ENCODE measurements at regions not wholly inside any gene's neighbourhood (a gene's known extent, or its start where the extent isn't known, plus 50 kb on each side); places are given as distances from the start of the nearest gene placed in this dataset.
A peak's percentile ranks its signal among the peaks of the same experiment; 100 is the strongest.
"Not testable (repeated sequence)": the region's sequence is repeated elsewhere in the genome, so short reads cannot be mapped to it uniquely, and the experiment has no call there.

- DNase-seq = no peak
Measured at GRCh38 chr1:184851822-184852746, 97.4 kb upstream of the EDEM3 start.

DNA sequence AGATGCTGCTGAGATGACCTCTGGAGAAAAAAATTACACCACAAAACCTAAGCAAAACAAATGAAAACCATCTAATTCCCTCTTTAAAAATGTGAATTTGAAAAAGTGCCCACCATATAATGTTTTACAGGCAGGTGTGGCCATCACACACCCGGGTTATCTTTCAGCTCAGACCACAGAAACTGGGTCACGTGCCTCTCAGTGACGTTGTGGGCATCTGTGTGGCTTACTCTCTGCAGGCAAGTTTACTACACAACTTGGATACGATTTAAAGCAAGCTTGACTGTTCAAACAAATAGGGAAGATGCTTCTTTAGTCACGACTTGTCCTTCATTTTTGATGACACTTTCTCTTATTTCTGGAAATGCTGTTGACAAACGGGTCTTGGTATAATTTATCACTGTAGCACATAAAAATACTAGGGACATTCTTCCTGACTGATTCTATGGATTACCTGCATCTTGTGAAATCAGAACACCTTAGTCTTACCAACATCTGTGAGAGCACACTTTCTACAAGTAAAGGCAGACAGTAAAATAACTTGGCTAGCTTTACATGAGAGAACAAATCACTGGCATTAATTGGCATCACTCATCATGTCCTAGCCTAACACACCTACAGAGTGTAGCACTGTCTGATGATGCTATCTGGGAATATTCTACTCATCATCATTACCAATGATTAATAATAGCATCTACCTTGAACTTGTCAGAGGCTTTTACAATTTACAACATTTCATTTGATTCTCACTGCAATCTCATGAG, 89.3 kb upstream of the EDEM3 start:
- peak; percentile 65 for DNase-seq

DNA sequence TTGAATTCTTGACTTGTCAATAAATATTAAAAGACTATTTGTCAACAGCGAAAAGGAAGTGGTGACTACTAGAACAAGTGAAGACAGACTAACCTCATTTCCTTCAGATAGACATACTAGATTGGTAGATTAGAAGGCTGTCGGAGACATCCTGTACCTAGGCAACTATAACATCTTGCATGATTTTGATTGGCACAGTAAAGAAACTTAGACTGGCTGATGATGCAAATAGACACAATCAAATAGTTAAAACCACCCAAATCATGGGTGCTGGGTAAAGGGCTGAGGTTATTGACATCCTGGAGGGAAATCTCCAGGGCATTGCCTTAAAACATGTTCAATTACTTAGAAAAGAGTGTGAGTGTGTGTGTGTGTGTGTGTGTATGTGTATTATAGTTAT, 85.9 kb upstream of the EDEM3 start:
- DNase-seq = peak; percentile 11

- no peak for DNase-seq
Measured at GRCh38 chr1:184838504-184838951, 83.9 kb upstream of the EDEM3 start.

GRCh38 chr1:184836934-184837895, 82.6 kb upstream of the EDEM3 start:
- DNase-seq = no peak

- DNase-seq = no peak
Measured at GRCh38 chr1:184836141-184836540, 81.5 kb upstream of the EDEM3 start.

GRCh38 chr1:184833994-184834393, 79.3 kb upstream of the EDEM3 start:
- not testable (repeated sequence) for DNase-seq

GRCh38 chr1:184832517-184832916, 77.9 kb upstream of the EDEM3 start:
- no peak for DNase-seq

DNA sequence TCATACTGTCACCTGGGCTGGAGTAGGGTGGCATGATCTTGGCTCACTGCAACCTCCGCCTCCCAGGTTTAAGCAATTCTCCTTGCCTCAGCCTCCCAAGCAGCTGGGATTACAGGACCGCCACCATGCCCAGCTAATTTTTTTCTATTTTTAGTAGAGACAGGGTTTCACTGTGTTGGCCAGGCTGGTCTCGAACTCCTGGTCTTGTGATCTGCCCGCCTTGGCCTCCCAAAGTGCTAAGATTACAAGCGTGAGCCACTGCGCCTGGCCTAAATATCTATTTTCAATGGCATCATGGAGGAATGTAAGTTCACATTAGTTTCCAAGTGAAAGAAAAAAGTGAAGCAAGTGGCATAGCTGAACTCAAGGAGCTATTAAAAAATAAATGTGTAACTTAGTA, 74.8 kb upstream of the EDEM3 start:
- not testable (repeated sequence) for DNase-seq

DNA sequence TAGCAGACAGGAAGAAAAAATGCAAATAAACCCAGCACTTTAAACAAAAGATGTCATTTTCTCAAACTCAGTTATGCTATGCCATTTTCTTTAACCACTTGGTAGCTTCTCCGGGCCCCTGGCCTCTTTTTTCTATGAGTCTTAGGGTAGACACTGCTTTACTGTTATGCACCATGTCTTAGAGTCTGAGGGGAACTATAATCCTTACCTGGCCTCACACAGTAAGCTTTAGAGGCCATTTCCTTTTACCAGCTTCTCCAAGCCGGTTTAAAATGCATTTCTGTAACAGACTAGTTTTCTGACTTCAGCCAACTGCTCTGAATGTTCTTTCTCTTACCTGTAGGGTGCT, 73.7 kb upstream of the EDEM3 start:
- no peak for DNase-seq

GRCh38 chr1:184827600-184828368, 73.1 kb upstream of the EDEM3 start:
- no peak for DNase-seq

DNA sequence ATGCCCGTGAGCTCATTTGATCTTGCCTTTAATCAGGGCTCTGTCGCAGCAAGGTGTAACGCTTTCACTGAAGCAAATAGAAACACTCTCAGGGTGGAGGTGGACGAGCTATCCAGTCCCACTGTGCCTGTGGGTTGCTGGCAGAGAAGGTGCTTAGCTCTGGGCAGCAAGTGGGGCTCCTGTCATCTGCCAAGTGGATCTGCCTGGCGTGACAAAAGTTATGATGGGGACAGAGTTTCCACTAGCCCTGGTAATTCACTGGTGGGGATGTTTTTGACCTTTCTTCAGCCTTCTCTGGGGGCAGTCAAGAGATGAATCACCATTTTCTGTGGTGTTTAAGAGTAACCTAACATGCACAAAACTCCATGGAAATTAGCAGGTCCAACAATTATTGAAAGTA, 71.3 kb upstream of the EDEM3 start:
- DNase-seq = no peak

DNA sequence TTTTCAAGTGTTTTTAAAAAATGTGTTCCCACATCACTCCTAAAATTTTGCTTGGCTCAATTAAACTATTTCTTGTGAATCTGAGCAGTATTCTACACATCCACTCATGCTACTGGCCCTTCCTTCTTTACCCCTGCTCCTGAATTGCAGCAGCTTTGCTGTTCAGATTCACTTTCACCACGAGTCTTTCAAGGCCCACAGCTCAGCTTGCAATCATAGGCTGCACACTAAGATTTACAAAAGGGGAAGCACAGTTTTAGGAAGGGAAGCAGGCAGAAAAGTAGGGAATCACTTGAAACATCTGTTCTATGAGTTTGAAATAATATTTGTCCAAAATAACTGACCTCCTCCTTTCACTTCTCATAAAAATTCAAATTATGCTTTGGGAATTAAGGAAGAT, 70.9 kb upstream of the EDEM3 start:
- DNase-seq = no peak

DNA sequence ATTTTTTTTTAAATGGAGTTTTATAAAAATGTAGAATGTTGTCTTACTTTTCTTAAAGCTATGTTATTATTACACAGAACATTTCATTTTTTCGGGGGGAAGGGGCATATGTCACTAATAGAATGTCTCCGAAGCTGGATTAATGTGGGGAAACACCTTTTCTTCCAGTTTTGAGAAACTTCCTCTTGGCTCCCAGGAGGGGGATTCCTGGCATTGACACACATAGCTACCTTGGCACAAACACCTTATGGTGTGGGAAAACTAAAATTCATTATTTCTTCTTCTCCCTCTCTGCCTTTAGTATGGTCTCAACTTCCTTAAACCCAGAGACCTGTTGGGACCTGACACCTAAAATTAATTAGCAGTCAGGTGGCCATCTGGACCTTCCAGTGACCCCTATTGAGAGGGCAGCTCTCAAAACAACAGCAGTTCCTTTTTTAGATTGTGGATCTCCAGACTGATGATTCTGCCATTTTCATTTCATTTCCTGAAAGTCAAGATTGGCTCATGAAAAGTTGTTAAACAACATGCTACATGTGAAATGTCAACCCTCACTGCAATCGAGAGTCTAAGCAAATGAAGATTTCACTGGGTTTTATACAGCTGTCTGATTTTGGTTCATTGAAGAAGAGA, 70.1 kb upstream of the EDEM3 start:
- DNase-seq = no peak

DNA sequence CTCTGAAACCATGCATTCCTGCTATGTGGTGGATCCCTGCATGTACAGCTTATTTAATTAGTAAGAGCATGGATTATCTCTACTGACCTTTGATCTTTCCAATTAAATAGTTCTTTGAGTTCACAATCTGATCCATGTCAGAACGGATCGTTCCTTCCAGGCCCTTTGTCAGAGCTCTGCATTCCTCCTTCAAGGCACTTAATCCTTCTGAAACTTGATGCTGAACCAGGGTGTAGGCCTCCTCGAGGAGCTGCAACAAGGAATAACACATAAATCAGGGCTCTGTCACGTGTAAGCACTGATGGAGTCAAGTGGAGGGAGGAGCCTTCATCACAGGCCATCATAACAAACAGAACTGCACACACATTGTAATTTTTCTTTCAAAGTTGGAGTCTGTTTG, 68.4 kb upstream of the EDEM3 start:
- no peak for DNase-seq

DNA sequence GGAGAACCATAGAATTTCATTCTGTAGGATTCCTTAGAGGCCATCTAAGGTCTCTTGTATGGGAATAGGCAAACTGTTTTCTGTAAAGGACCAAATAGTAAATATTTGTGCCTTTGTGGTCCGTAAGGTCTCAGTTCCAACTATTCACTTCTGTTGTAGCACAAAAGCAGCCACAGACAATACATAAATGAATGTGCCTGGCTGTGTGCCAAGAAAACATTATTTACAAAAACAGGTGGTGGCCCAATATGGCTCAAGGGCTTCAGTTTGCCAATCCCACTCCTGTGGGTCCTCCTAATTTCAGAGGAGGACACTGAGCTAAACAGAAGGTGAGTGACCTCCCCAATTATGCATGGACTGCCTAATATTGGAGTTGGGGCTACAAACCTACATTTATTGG, 67.6 kb upstream of the EDEM3 start:
- no peak for DNase-seq

GRCh38 chr1:184821658-184822057, 67.0 kb upstream of the EDEM3 start:
- no peak for DNase-seq

GRCh38 chr1:184820956-184821355, 66.3 kb upstream of the EDEM3 start:
- no peak for DNase-seq

DNA sequence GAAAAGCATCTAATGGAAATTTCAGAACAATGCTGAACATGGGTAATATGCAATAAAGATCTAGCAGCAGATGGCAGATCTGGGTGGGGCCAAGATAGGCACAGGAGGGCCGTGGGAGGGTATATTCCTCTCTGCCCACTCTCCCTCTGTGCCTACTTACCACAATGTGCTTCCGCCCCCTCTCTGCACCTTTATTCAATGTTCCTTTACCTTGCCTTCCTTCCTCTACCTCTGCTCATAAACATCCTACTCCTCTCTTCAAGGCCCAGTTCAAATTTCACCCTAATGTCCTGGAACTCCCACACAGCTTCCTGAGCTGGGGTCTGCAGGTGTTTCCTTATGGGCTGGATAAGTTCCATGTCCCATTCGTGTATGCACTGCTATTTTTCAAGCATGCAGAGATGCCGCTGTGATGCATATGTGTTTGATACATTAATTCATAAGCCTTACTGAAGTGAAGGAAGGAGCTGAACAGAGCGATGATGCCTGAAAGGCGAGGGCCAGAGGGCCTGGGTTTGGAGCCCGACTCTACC, 65.6 kb upstream of the EDEM3 start:
- no peak for DNase-seq

DNA sequence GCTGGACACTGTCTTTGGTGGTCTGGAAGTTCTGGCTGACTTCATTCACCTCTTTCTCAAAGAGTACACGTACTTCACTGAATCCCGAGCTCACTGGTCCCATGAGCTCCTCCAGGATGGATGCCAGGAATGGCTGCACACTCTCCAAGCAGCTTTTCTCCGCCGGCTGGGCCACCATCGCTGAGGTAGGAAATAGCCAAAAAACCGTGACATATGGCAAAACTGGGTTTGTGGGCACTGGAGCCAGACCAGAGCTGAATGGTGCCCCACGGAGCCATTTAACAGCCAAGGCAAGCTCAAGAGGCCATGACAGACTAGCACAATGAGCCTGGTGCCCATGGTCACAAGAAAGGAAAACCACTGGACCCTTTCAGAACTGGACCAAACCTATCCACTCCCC, 64.0 kb upstream of the EDEM3 start:
- no peak for DNase-seq

- DNase-seq = not testable (repeated sequence)
Measured at GRCh38 chr1:184817003-184817402, 62.3 kb upstream of the EDEM3 start.

Measured in T-helper 9 cell (primary cell).